Erythroblast (primary cell): ENCODE measurements at regions not wholly inside any gene's neighbourhood (a gene's known extent, or its start where the extent isn't known, plus 50 kb on each side); places are given as distances from the start of the nearest gene placed in this dataset.

Experiments
- GATA1 ChIP-seq: IDR thresholded peaks from 2 replicates; pipeline ENCODE4 v1.6.1; 2011; ENCODE audit warnings: low read depth, mild to moderate bottlenecking, control low read depth, low read length, moderate library complexity
- POLR2A ChIP-seq: IDR thresholded peaks from 2 replicates; pipeline ENCODE4 v1.6.1; 2011; ENCODE audit warnings: mild to moderate bottlenecking, low read length

- TF ChIP-seq POLR2A: no peak
- no peak for TF ChIP-seq GATA1
Observed at GRCh38 chr2:181258720-181259119, 198.5 kb upstream of the ITGA4 start.
